Endothelial cell of umbilical vein (primary cell): ENCODE measurements at regions not wholly inside any gene's neighbourhood (a gene's known extent, or its start where the extent isn't known, plus 50 kb on each side); places are given as distances from the start of the nearest gene placed in this dataset.

ENCODE experiments used
- BruUV-seq: library from RNA; stranded (reverse); fragments of 400-500 nt; replicated peaks from 2 replicates; lab custom pipeline; 2021; lab: Mats Ljungman, UMichigan
- CTCF ChIA-PET: fragments of 300-600, 350-600 bp; sonication (Branson Sonifier 250); formaldehyde crosslinking; loops from one replicate; lab custom pipeline; 2021; ENCODE audit warnings: antibody characterized with exemption, inconsistent platforms; lab: Charles Lee
- POLR2A ChIA-PET: fragments of 300-600, 350-600 bp; sonication (Branson Sonifier 250); formaldehyde crosslinking; loops from one replicate; lab custom pipeline; 2021; ENCODE audit warnings: antibody characterized with exemption, inconsistent platforms; lab: Charles Lee
- DNase-seq: peaks from one replicate; pipeline ENCODE4 v3.0.0-alpha.2; 2011; ENCODE audit warnings: low read depth, low spot score
- FAIRE-seq: peaks from 2 replicates; lab custom pipeline; 2011; peaks lifted over from hg19 to GRCh38; lab: Jason Lieb, UNC
- H2AFZ ChIP-seq: 2 replicates; pipeline ENCODE4 v1.6.0; 2012; ENCODE audit warnings: low read depth, low read length, control low read depth, inconsistent platforms
- H3K27ac ChIP-seq: 2 replicates; pipeline ENCODE4 v1.5.1; 2011; ENCODE audit warnings: low read depth, mild to moderate bottlenecking, control low read depth, low read length, moderate library complexity; ENCODE audit not compliant: insufficient read depth
- H3K27me3 ChIP-seq, 2 experiments: 2 replicates each; pipeline versions ENCODE4 v1.6.0 to v1.6.1; 2011; ENCODE audit warnings: low read length in 2 of 2, mixed read lengths in 1 of 2; ENCODE audit not compliant: control insufficient read depth in 2 of 2, insufficient read depth in 2 of 2
- H3K36me3 ChIP-seq, 2 experiments: 2 replicates in 1 of 2; 3 replicates in 1 of 2; pipeline ENCODE4 v1.5.1; 2011; ENCODE audit warnings: low read length in 2 of 2, mild to moderate bottlenecking in 1 of 2, moderate library complexity in 1 of 2; ENCODE audit not compliant: control insufficient read depth in 2 of 2, insufficient read depth in 2 of 2; ENCODE audit errors: extremely low read depth in 1 of 2
- H3K4me1 ChIP-seq: 3 replicates; pipeline ENCODE4 v1.5.1; 2011; ENCODE audit warnings: mild to moderate bottlenecking, low read length; ENCODE audit not compliant: control insufficient read depth, insufficient read depth; ENCODE audit errors: extremely low read depth
- H3K4me2 ChIP-seq: 2 replicates; pipeline ENCODE4 v1.6.1; 2011; ENCODE audit warnings: low read length, control low read depth, mixed read lengths; ENCODE audit not compliant: insufficient read depth
- H3K4me3 ChIP-seq, 3 experiments: fragments of 200-600 bp in 1 of 3; sonication (generic), shearing (Covaris generic) in 1 of 3; replicated peaks in 1 of 3; 2 replicates each; pipeline ENCODE4 v1.5.1; 2011 to 2016; ENCODE audit warnings: control low read depth in 3 of 3, low read length in 3 of 3, mild to moderate bottlenecking in 2 of 3, inconsistent platforms in 1 of 3, low read depth in 1 of 3, moderate library complexity in 1 of 3; ENCODE audit not compliant: insufficient read depth in 1 of 3
- H3K79me2 ChIP-seq: 2 replicates; pipeline ENCODE4 v1.6.0; 2012; ENCODE audit warnings: low read length, inconsistent platforms; ENCODE audit not compliant: control insufficient read depth, insufficient read depth
- H3K9ac ChIP-seq: replicated peaks from 2 replicates; pipeline ENCODE3; 2011; ENCODE audit warnings: low read length, control low read depth; ENCODE audit not compliant: insufficient read depth; ENCODE audit errors: extremely low read depth
- H3K9me1 ChIP-seq: replicated peaks from 3 replicates; pipeline ENCODE4 v1.6.0; 2011; ENCODE audit warnings: mild to moderate bottlenecking, low read length; ENCODE audit not compliant: control insufficient read depth, insufficient read depth; ENCODE audit errors: extremely low read depth
- H3K9me3 ChIP-seq: replicated peaks from 2 replicates; pipeline ENCODE4 v1.5.1; 2012; ENCODE audit warnings: low read length, inconsistent platforms; ENCODE audit not compliant: control insufficient read depth, insufficient read depth
- H4K20me1 ChIP-seq: replicated peaks from 2 replicates; pipeline ENCODE3; 2011; ENCODE audit warnings: mild to moderate bottlenecking, low read length; ENCODE audit not compliant: control insufficient read depth, insufficient read depth; ENCODE audit errors: extremely low read depth
- EZH2 ChIP-seq: IDR thresholded peaks from 2 replicates; pipeline ENCODE4 v1.6.1; 2012; ENCODE audit warnings: borderline replicate concordance, low read depth, mild to moderate bottlenecking, moderate library complexity, low read length, inconsistent platforms; ENCODE audit not compliant: severe bottlenecking
- FOS ChIP-seq: IDR thresholded peaks from 2 replicates; pipeline ENCODE4 v1.6.1; 2011; ENCODE audit warnings: mild to moderate bottlenecking, low read length, moderate library complexity, borderline replicate concordance; ENCODE audit not compliant: insufficient read depth
- GATA2 ChIP-seq: IDR thresholded peaks from 2 replicates; pipeline ENCODE4 v1.7.0; 2011; ENCODE audit warnings: low read depth, mild to moderate bottlenecking, moderate library complexity, mixed read lengths, low read length; ENCODE audit not compliant: insufficient read length, insufficient read depth
- JUN ChIP-seq: IDR thresholded peaks from 2 replicates; pipeline ENCODE4 v1.6.1; 2011; ENCODE audit warnings: borderline replicate concordance, low read depth; ENCODE audit not compliant: insufficient read length, insufficient read depth
- MYC ChIP-seq: IDR thresholded peaks from one replicate; pipeline ENCODE4 v1.6.1; 2011; ENCODE audit warnings: mild to moderate bottlenecking, low read depth, low read length
- POLR2A ChIP-seq: IDR thresholded peaks from 2 replicates; pipeline ENCODE4 v1.6.1; 2012; ENCODE audit warnings: low read depth, mild to moderate bottlenecking, control low read depth, low read length
- POLR2AphosphoS5 ChIP-seq: IDR thresholded peaks from 2 replicates; pipeline ENCODE4 v1.6.1; 2012; ENCODE audit warnings: low read depth, mild to moderate bottlenecking, control low read depth, low read length, moderate library complexity; ENCODE audit not compliant: insufficient read depth
- dilution Hi-C: fragments of 300-500 bp; cut with MboI; formaldehyde crosslinking; loops from one replicate; pipeline ENCODE4 v1.15.0; 2019; ENCODE audit warnings: low sequenced_read_pairs; ENCODE audit not compliant: extremely low pct_ligation_motif_present
- intact Hi-C: fragments of 100-400 bp; cut with micrococcal nuclease; formaldehyde crosslinking; loops from one replicate; pipeline ENCODE4 v1.10.0; 2022
- TF ChIP-seq, protein P1 (sequence below): IDR thresholded peaks from 2 replicates; pipeline ENCODE4 v1.6.1; 2011; ENCODE audit not compliant: insufficient read depth, insufficient read length
- TF ChIP-seq, protein P2 (sequence below), 2 donors: IDR thresholded peaks; 1 replicate in 1 of 2; 2 replicates in 1 of 2; pipeline ENCODE4 v1.5.1; 2011; ENCODE audit warnings: low read length in 2 of 2, mild to moderate bottlenecking in 2 of 2, moderate library complexity in 2 of 2, control low read depth in 1 of 2, inconsistent platforms in 1 of 2, low read depth in 1 of 2; ENCODE audit not compliant: insufficient read depth in 1 of 2; ENCODE audit errors: extremely low read depth in 1 of 2

DNA sequence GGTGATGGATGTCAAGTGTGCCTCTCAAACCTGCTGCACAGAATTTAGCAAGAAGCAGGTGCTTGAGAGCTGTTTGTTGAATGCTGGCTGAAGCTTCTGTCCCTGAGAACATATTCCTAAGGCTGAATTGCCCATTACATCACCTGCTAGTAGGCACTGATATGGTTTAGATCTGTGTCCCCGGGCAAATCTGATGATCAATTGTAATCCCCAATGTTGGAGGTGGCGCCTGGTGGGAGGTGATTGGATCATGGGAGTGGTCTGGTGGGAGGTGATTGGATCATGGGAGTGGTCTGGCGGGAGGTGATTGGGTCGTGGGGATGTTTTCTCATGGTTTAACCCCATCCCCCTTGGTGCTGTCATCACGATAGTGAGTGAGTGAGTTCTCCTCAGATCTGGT is 128.0 kb downstream of the HRH4 start:
- Histone ChIP-seq H3K4me3 (no peak overlapping the region), H2AFZ (no peak overlapping the region), H3K9me3 (no peaks in the 10 kb centered on the region), H3K4me1 (no peaks in the 10 kb centered on the region), H3K36me3 (no peaks in the 10 kb centered on the region), H3K27me3 (peaks cover 11 to 21% of the 10 kb centered on the region in 2 experiments), H3K27ac (no peak overlapping the region), H3K4me2 (no peak overlapping the region), H3K9ac (no peak overlapping the region), H4K20me1 (no peaks in the 10 kb centered on the region), H3K9me1 (no peaks in the 10 kb centered on the region), H3K79me2 (no peaks in the 10 kb centered on the region)
- no TSS peak for BruUV-seq
- CTCF ChIA-PET, result no interaction called here
- FAIRE-seq, result no peak
- TF ChIP-seq GATA2 (no peak), EZH2 (no peak), POLR2A (no peak), JUN (no peak), FOS (no peak), MYC (no peak), POLR2AphosphoS5 (no peak)
- TF ChIP-seq, protein P1, sequence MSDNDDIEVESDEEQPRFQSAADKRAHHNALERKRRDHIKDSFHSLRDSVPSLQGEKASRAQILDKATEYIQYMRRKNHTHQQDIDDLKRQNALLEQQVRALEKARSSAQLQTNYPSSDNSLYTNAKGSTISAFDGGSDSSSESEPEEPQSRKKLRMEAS, result no peak
- TF ChIP-seq, protein P2, sequence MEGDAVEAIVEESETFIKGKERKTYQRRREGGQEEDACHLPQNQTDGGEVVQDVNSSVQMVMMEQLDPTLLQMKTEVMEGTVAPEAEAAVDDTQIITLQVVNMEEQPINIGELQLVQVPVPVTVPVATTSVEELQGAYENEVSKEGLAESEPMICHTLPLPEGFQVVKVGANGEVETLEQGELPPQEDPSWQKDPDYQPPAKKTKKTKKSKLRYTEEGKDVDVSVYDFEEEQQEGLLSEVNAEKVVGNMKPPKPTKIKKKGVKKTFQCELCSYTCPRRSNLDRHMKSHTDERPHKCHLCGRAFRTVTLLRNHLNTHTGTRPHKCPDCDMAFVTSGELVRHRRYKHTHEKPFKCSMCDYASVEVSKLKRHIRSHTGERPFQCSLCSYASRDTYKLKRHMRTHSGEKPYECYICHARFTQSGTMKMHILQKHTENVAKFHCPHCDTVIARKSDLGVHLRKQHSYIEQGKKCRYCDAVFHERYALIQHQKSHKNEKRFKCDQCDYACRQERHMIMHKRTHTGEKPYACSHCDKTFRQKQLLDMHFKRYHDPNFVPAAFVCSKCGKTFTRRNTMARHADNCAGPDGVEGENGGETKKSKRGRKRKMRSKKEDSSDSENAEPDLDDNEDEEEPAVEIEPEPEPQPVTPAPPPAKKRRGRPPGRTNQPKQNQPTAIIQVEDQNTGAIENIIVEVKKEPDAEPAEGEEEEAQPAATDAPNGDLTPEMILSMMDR (IDR thresholded peaks at IDR 0.05; ENCODE audit: extremely low read depth in 1 of 2, insufficient read depth in 1 of 2, low read depth in 1 of 2, low read length in 2 of 2), result no peak
- intact Hi-C loops, result no loop called here
- DNase-seq, result no peak
- dilution Hi-C loops, result no loop called here
- POLR2A ChIA-PET, result no interaction called here
